ENCODE measurements at regions not wholly inside any gene's neighbourhood (a gene's known extent, or its start where the extent isn't known, plus 50 kb on each side); places are given as distances from the start of the nearest gene placed in this dataset.
"Not testable (repeated sequence)": the region's sequence is repeated elsewhere in the genome, so short reads cannot be mapped to it uniquely, and the experiment has no call there.

DNA sequence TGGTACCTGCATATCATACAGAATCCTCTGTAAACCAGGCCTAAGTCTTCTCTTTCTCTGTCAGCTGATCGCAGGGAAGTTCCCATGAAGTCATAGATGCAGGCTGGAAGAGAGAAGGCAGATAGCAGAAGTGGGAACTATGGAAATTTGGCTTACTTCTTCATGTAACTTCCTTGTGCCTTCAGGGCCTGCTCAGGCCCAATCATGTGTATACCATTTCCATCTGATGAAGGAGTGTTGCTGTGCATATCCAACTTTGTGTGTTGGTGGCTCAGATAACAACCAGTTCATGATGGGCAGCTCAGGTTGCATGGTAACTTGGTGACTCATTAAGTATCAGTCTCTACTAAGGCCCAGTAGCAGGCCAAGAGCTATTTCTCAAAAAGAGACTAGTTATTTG lies 53.1 kb upstream of the CEP295 start:
- Mint-ChIP-seq H3K9me3 (no peaks in the 10 kb centered on the region), H3K36me3 (no peaks in the 10 kb centered on the region), H3K4me1 (no peaks in the 10 kb centered on the region), H3K4me3 (no peak overlapping the region), H3K27me3 (peaks cover 6 to 7% of the 10 kb centered on the region in 2 donors), H3K27ac (no peak overlapping the region)
- DNase-seq, result no peak
- ATAC-seq (replicated peaks), result peak; percentile 19 to 45

DNA sequence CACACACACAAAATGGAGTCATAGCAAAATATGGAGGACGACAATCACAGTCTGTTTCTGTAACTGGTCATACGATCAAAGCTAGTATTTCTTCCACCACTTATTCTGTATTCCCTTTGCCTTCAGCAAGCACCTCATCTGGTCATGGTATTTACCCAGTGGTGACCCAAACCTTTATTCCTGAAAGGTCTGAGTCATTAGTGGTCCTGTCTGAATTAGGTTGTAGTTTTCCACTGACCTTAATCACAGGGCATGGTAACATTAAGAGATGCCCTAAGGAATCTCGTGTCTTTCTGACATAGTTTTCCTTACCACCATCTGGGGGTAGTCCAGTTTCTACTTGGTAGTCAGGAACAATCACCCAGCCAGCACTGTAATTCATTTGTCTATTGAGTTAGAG lies 54.8 kb upstream of the CEP295 start:
- peaks cover 6 to 9% of the 10 kb centered on the region in 2 donors for H3K27me3 Mint-ChIP-seq
- H3K9me3 Mint-ChIP-seq, result no peaks in the 10 kb centered on the region
- H3K4me1 Mint-ChIP-seq, result no peaks in the 10 kb centered on the region
- ATAC-seq (replicated peaks) (no peak), DNase-seq (no peak)
- H3K27ac Mint-ChIP-seq, result no peak overlapping the region
- H3K4me3 Mint-ChIP-seq, result no peak overlapping the region
- H3K36me3 Mint-ChIP-seq, result no peaks in the 10 kb centered on the region

DNA sequence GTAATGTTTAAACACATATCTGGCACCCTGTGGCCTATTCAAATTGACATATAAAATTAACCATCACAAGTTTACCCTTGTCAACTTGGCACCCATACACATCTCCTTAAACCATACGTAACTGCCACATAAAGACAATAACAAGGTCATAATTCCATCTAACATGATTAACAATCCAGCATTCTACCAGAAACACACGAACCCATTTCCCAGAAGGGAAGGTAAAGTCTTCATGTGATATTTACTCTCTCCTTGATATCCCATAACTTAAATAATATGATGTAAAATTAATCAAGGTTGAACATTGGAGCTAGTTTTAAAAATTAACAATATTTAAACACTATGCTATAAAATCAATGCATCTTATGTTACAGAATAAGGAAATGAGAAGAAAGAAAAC lies 55.2 kb upstream of the CEP295 start:
- ATAC-seq (replicated peaks) (no peak), DNase-seq (no peak)
- H3K9me3 Mint-ChIP-seq, result no peaks in the 10 kb centered on the region
- H3K4me3 Mint-ChIP-seq, result no peak overlapping the region
- H3K27ac Mint-ChIP-seq, result no peak overlapping the region
- peaks cover 6 to 9% of the 10 kb centered on the region in 2 donors for H3K27me3 Mint-ChIP-seq
- H3K36me3 Mint-ChIP-seq, result no peaks in the 10 kb centered on the region
- H3K4me1 Mint-ChIP-seq, result no peaks in the 10 kb centered on the region

DNA sequence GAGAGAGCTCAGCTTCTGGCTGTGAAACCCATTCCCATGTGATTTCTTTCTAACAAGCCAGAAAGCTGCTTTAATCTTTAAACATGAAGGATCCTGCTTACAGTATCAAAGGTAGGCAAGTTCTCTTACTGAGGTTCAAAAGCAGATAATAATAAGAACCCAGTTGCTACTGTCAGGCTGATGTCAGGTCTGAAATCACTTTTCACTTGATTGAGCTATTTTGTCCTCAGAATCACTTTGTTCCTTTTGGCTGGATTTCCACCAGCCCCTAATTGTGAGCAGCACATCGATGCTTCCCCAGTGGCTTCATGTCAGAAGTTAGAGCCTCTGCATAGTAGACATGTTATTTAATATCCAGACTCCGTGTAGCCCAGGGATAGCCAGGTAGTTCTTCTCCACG lies 55.8 kb upstream of the CEP295 start:
- DNase-seq, result no peak
- Mint-ChIP-seq H3K9me3 (no peaks in the 10 kb centered on the region), H3K27me3 (peaks cover 3 to 11% of the 10 kb centered on the region in 2 donors), H3K27ac (no peak overlapping the region), H3K36me3 (no peaks in the 10 kb centered on the region), H3K4me1 (no peaks in the 10 kb centered on the region), H3K4me3 (no peak overlapping the region)
- no peak for ATAC-seq (replicated peaks)

DNA sequence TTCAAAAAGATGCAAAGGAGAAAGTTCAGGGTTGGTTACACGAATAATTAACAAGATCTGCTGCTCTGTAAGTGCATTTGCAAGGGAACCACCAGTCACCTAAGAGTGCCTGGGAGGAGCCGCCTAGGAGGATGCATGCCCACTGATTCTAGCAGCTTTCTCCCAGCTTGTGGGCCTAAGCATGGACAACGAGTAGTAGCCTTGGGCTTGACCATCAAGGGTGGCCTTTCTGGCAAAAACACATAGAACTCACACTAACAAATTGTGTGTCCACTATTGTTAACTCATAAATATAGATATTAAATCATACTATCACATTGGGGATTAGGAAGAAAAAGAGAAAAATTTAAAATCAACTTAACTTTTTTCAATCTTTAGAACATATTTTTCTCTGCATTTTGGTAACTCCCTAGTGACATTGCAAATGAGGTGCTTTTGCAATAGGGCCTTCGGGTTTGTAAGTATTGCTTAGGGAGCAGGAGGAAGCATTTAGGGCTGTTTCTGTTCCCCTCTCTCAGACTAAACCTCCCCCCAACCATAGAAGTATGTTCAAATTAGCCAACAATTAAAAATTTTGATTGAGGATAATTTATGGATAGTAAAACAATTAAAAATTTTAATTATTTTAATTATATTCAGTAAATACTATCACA lies 57.3 kb upstream of the CEP295 start:
- Mint-ChIP-seq H3K27ac (no peak overlapping the region), H3K27me3 (peaks cover 5 to 12% of the 10 kb centered on the region in 2 donors), H3K4me1 (no peaks in the 10 kb centered on the region), H3K36me3 (no peaks in the 10 kb centered on the region), H3K4me3 (no peak overlapping the region), H3K9me3 (no peaks in the 10 kb centered on the region)
- ATAC-seq (replicated peaks), result no peak
- DNase-seq, result no peak

DNA sequence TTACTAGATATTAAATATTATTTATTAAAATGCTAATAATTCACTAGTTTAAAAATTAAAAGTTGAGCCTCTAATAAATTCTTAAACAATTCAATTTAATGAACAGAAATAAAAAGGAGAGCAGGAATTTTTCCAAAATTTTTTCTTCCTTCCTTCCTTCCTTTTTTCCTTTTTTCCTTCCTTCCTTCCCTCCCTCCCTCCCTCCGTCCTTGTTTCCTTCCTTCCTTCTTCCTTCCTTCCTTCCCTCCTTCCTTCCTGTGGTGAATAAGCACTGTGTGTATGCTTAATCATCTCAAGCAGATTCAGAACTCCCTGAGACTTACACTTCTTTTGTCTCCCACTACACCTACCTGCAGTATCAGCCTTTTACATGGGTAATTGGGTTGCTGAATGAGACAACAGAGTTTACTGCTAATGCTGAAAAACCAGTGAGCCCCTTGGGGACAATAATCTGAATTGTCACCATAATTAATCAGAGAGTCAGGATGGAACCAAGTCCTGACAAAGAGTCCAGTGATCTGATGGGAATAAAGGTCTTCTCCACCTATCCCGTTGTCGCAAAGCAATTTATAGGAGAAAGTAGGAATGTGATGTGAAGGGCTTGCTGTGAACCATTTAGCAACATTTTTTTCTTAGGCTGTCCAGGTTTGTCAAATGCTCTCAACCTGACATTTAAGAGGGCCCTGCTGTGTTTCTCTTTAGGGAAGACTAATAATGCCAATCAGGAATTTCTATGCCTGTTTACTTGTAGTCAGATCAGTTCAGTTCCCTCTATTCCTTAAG lies 58.1 kb upstream of the CEP295 start:
- Mint-ChIP-seq H3K27me3 (peaks cover 11 to 18% of the 10 kb centered on the region in 2 donors), H3K36me3 (no peaks in the 10 kb centered on the region), H3K4me1 (no peaks in the 10 kb centered on the region), H3K4me3 (no peak overlapping the region), H3K9me3 (no peaks in the 10 kb centered on the region), H3K27ac (no peak overlapping the region)
- ATAC-seq (replicated peaks) (no peak), DNase-seq (no peak)

DNA sequence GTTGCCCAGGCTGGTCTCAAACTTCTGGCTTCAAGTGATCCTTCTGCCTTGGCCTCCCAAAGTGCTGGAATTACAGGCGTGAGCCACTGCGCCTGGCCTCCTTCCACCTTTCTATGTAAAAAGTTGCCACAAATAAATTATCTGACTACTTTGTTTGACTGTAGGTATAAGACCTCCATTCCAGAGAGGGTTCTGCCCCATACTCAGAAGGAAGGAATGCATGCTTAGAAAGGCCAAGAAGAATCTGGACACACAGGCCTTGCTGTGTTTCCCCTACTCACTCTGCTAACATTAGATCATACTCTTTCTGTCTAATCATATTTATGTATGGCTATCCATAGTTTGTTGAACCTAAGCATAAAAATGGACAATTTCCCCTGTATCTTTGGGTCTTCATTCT lies 53.0 kb upstream of the SMCO4 start:
- H3K27me3 Mint-ChIP-seq, result peaks cover 12 to 14% of the 10 kb centered on the region in 2 donors
- not testable (repeated sequence) for H3K4me3 Mint-ChIP-seq; DNase-seq; H3K27ac Mint-ChIP-seq; H3K36me3 Mint-ChIP-seq; H3K9me3 Mint-ChIP-seq; H3K4me1 Mint-ChIP-seq; ATAC-seq (replicated peaks)

Data from stimulated activated naive B cell treated with anti-CD40 and anti-IgM and Interleukin-4, amounts not matched to agents 10 μg/mL and 1 μg/mL and 100 μg/mL, for 72 hours (primary cell).